Ectodermal cell (in vitro differentiated cells): ENCODE measurements at regions not wholly inside any gene's neighbourhood (a gene's known extent, or its start where the extent isn't known, plus 50 kb on each side); places are given as distances from the start of the nearest gene placed in this dataset.

Experiments used
- H3K27ac ChIP-seq: 2 replicates; pipeline ENCODE4 v1.7.0; 2013; ENCODE audit warnings: mild to moderate bottlenecking, low read depth, low read length; ENCODE audit not compliant: insufficient read depth, poor library complexity, severe bottlenecking
- H3K27me3 ChIP-seq: 2 replicates; pipeline ENCODE4 v1.7.0; 2013; ENCODE audit warnings: mild to moderate bottlenecking, low read length; ENCODE audit not compliant: insufficient read depth, control insufficient read depth, poor library complexity, severe bottlenecking
- H3K36me3 ChIP-seq: one replicate; pipeline ENCODE4 v1.7.0; 2013; ENCODE audit warnings: low read length; ENCODE audit not compliant: control insufficient read depth, insufficient read depth
- H3K4me1 ChIP-seq: one replicate; pipeline ENCODE4 v1.7.0; 2013; ENCODE audit warnings: low read length; ENCODE audit not compliant: control insufficient read depth, insufficient read depth
- H3K4me3 ChIP-seq: 2 replicates; pipeline ENCODE4 v1.7.0; 2013; ENCODE audit warnings: low read depth, low read length, control low read depth; ENCODE audit not compliant: insufficient read depth
- H3K9me3 ChIP-seq: 2 replicates; pipeline ENCODE4 v1.7.0; 2013; ENCODE audit warnings: mild to moderate bottlenecking, low read length, moderate library complexity; ENCODE audit not compliant: control insufficient read depth
- WGBS, 2 experiments: methylation state at CpG; one replicate each; pipeline ENCODE4 v1.1.7; 2013; ENCODE audit warnings: missing lambda C conversion rate in 2 of 2; 5-methylcytosine and 5-hydroxymethylcytosine counted together

DNA sequence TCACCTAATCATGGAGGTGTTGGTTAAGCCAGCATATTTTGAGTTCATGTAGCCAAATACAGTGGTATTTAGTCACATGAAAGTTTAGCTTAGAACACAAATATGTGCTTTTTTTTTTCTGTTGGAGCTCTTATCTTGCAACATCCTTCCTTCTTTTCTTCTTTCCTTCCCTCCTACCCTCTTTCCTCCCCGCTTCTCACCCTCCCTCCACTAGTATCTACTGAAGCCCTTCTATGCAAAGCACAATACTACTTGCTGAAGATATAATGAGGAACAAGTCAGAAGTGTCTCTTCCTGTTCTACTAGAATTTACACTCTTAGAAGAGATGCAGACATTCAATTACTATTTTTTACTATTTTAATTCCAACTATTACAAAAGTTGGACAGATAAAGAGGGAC is 105.0 kb upstream of the ITGA4 start:
- 100% methylated on average over 1 of the region's 1 CpG for WGBS, 2 experiments
- H3K4me1 ChIP-seq = no peaks in the 10 kb centered on the region
- no peaks in the 10 kb centered on the region for H3K9me3 ChIP-seq
- no peaks in the 10 kb centered on the region for H3K36me3 ChIP-seq
- H3K27ac ChIP-seq = no peak overlapping the region
- H3K4me3 ChIP-seq = no peak overlapping the region
- no peaks in the 10 kb centered on the region for H3K27me3 ChIP-seq

DNA sequence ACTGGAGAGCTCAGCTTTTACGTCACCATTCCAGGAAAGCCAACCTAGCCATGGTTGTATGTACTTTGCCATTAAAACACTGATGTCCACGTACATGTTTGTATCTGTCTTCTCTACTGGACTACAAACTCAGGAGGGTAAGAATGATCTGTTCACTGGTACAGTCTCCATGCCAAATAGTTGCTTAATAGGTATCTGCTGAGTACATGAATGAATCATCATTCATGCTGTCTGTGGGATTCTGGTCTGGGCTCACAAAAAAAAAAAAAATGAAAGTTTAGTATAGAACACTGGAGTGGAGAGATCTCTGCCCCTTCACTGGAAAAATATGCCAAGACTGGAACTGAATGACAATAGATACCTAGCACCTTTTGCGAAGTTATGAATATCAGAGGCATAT is 102.6 kb upstream of the ITGA4 start:
- no peaks in the 10 kb centered on the region for H3K9me3 ChIP-seq
- no peaks in the 10 kb centered on the region for H3K4me1 ChIP-seq
- H3K27me3 ChIP-seq = no peaks in the 10 kb centered on the region
- H3K36me3 ChIP-seq = no peaks in the 10 kb centered on the region
- H3K4me3 ChIP-seq = no peak overlapping the region
- H3K27ac ChIP-seq = no peak overlapping the region
- 91% methylated on average over 2 to 3 of the region's 3 CpGs for WGBS, 2 experiments

DNA sequence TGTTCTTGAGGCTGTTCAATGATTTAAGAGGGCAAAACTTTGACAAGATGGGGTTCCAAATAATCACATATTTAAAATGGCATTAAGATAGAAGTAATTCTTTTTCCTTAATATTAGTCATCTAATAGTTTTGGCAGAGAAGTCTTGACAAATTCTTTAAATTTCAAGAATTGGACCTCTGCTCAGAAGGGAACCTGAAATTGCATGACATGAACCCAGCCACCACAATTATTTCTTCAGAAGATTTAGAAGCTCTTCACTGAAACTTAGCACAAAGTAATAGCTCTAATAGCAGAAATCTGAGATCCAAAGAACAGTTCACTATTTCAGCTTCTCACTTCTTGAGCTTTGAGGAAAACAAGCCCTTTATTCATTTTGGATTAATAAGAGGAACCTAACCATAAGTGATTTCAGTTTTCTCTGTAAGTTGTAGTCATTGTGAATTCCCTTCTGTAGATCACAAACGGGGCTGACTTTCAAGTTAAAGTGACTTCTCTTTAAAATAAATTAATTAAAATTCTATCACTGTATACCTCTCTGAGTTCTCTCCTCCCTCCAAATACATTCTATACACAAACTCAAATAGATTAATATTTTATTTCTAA is 100.6 kb upstream of the ITGA4 start:
- no peaks in the 10 kb centered on the region for H3K9me3 ChIP-seq
- no peak overlapping the region for H3K27ac ChIP-seq
- no peaks in the 10 kb centered on the region for H3K27me3 ChIP-seq
- WGBS, 2 experiments = 100% methylated on average over 1 of the region's 1 CpG; no CpG with 5 or more reads in 1 of the 2 experiments
- no peaks in the 10 kb centered on the region for H3K36me3 ChIP-seq
- no peak overlapping the region for H3K4me3 ChIP-seq
- no peaks in the 10 kb centered on the region for H3K4me1 ChIP-seq

DNA sequence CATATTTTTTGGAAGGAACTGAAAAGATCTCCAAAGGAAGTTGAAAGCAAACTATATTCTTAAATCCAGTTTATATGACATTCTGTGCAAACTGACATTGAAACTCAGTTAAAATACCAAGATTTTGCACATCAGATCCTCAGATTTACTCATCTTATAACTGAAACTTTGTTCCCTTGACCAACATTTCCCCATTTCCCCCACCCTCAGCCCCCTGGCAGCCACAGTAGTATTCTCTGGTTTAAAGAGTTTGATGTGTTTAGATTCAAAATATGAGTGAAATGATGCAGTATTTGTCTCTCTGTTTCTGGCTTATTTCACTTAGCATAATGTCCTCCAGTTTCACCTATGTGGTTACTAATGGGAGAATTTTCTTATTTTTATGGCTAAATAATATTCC is 99.2 kb upstream of the ITGA4 start:
- Histone ChIP-seq H3K9me3 (no peaks in the 10 kb centered on the region), H3K27ac (no peak overlapping the region), H3K27me3 (no peaks in the 10 kb centered on the region), H3K36me3 (no peaks in the 10 kb centered on the region), H3K4me1 (no peaks in the 10 kb centered on the region), H3K4me3 (no peak overlapping the region)

DNA sequence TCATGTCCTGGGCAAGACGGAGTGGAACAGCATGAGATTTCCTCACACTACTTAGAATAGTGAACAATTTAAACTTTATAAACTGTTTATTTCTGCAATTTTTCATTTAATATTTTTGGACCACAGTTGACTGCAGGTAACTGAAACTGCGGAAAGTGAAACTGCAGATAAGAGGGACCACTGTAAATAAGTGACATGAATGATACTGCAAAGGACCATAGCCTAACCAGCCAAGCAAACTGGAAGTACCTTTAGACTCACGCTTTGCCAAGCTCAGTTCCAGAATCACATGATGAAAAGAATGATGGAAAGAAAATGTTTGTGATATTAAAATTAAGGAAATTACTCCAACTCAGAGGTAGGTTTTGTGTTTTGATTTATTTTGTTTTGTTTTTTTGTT is 94.6 kb upstream of the ITGA4 start:
- Histone ChIP-seq H3K36me3 (no peaks in the 10 kb centered on the region), H3K27ac (no peak overlapping the region), H3K4me3 (no peak overlapping the region), H3K4me1 (no peaks in the 10 kb centered on the region), H3K27me3 (no peaks in the 10 kb centered on the region), H3K9me3 (no peaks in the 10 kb centered on the region)
- WGBS, 2 experiments = 94 to 95% methylated on average over 2 to 3 of the region's 3 CpGs

DNA sequence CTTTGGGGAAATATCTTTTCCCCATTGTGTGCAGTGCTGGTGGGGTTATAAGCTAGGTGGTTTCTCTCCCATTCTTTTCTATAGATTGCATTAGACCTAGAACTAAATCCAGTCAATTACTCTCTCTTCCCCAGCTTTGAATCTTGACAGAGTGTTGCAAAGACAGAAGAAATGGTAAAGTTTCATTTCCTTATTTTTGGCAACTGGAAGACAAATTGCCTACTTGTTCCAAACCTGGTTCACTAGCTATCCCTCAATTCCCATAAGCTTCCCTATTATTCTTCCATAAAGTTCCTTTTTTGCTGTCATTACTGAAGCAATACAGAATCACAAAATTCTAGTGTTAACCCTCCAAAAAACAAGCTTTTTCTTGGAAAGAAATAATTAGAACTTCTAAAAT is 94.0 kb upstream of the ITGA4 start:
- Histone ChIP-seq H3K4me1 (no peaks in the 10 kb centered on the region), H3K4me3 (no peak overlapping the region), H3K36me3 (no peaks in the 10 kb centered on the region), H3K27me3 (no peaks in the 10 kb centered on the region), H3K27ac (no peak overlapping the region), H3K9me3 (no peaks in the 10 kb centered on the region)

DNA sequence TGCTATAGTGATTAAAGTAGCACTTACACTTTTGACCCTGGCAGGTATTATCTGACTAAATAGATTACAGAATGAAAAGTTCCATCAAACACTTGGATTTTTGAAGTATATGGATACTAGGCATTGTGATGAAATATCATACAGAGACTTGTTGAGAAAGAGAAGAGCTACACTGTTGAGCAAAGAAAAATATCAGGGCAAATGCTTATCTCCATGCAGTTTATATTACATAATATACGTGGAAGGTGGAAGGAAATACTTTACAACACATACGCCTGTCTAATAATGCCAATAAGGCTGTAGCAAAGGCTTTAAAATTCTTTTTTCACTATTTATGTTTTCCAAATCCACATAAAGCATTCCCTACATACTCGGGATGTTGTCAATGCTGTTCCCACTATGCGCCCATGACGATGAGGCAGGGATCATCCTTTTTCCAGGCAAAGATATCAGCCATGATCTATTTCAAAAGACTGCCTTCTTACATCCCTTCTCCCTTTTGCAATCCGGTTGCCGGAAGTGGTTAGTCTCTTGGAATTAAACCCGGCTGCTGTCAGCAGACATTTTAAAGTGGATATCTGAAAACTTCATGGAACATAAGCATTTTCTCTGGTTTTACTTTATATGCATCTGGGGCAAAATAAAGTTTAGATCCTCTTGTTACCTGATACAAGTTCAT is 92.6 kb upstream of the ITGA4 start:
- WGBS, 2 experiments = 91 to 93% methylated on average over 8 of the region's 8 CpGs
- no peaks in the 10 kb centered on the region for H3K27me3 ChIP-seq

DNA sequence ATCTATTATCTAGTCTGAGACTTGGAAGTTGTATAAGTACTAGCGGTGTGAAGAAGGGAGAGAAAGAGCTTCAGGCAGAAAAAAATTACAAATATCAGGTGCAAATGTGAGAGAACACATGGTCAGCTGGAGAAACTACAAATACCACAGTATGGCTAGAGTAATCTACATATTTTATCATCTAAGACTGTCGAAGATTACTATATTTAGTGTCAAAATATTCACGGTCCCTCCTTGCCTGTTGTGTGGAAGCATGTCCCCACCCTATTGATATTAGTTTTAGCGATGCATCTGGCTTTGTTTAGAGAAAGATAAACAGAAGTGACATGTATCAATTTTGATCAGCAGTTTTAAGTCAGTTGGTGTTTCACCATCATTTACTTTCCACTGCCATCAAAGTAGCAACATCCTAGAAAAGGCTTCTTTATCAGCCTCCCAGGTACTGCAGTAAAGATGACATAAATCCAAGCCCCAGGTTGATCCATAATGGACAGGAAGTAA is 90.5 kb upstream of the ITGA4 start:
- 94 to 99% methylated on average over 4 of the region's 4 CpGs for WGBS, 2 experiments
- Histone ChIP-seq H3K4me1 (no peaks in the 10 kb centered on the region), H3K4me3 (no peak overlapping the region), H3K9me3 (no peaks in the 10 kb centered on the region), H3K27ac (no peak overlapping the region), H3K36me3 (no peaks in the 10 kb centered on the region), H3K27me3 (no peaks in the 10 kb centered on the region)

More for the DNA sequence above, 92.6 kb upstream of the ITGA4 start:
- no peaks in the 10 kb centered on the region for H3K36me3 ChIP-seq
- no peak overlapping the region for H3K4me3 ChIP-seq
- no peaks in the 10 kb centered on the region for H3K4me1 ChIP-seq
- H3K27ac ChIP-seq = no peak overlapping the region
- no peaks in the 10 kb centered on the region for H3K9me3 ChIP-seq

DNA sequence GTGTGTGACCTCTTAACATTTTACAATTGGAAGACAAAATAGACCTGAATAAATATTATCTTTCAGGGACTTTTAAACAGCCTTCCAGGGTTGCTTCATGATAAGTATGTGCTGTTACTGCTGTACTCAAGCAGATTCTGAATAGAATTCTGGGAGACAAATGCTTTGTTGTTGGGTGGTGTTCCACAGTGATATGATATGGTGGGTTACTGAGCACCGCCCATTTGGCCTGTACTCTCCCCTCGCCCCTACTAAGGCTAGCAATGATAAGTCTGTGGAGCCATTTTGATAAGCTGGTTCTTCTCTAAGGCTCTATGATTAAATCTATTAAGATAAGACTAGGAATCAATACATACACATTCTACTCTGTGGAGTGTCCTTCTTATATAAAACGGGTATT is 89.8 kb upstream of the ITGA4 start:
- Histone ChIP-seq H3K27me3 (no peaks in the 10 kb centered on the region), H3K4me3 (no peak overlapping the region), H3K36me3 (no peaks in the 10 kb centered on the region), H3K27ac (no peak overlapping the region), H3K9me3 (no peaks in the 10 kb centered on the region), H3K4me1 (no peaks in the 10 kb centered on the region)
- WGBS, 2 experiments = 94 to 100% methylated on average over 2 to 3 of the region's 3 CpGs

DNA sequence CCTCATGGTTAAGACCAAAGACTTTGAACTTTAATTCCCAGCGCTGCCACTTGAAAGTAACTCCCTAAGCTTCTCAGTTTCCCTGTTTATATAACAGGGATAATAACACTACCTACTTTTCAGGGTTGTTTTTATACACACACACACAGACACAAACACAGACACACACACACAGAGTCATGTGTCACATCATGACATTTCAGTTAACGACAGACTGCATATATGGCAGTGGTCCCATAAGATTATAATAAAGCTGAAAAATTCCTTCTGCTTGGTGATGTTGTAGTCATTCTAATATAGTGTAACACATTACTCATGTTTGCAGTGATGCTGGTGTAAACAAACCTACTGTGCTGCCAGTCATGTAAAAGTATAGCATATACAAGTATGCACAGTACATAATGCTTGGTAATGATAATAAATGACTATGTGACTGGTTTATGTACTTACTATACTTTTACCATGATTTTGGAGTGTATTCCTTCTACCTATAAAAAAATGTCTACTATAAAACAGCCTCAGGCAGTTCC is 89.2 kb upstream of the ITGA4 start:
- H3K36me3 ChIP-seq = no peaks in the 10 kb centered on the region
- WGBS, 2 experiments = 100% methylated on average over 1 to 2 of the region's 2 CpGs
- no peaks in the 10 kb centered on the region for H3K27me3 ChIP-seq

More for the DNA sequence above, 89.2 kb upstream of the ITGA4 start:
- Histone ChIP-seq H3K9me3 (no peaks in the 10 kb centered on the region), H3K27ac (no peak overlapping the region), H3K4me1 (no peaks in the 10 kb centered on the region), H3K4me3 (no peak overlapping the region)
